ENCODE measurements at regions not wholly inside any gene's neighbourhood (a gene's known extent, or its start where the extent isn't known, plus 50 kb on each side); places are given as distances from the start of the nearest gene placed in this dataset.

DNA sequence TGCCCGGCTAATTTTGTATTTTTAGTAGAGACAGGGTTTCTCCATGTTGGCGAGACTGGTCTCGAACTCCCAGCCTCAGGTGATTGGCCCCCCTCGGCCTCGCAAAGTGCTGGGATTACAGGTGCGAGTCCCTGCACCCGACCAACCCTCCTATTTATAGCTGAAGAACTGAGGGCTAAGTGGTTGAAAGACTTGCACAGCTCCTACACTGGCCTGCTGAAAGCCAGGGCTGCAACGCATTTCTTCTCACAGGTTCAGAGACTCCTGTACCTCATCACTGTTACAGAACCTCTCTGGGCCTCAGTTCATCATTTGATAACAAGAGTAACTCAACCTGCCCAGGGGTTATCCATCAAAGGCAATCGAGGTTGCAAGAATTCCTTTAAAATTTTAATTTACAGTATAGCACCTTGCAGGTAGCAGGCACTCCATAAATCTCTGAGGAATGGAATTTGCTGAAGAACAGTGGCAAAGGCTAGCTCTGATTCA lies 626.5 kb upstream of the TBL1XR1 start:
- no peak for DNase-seq
- Histone ChIP-seq H3K27ac (ENCODE audit: low read length) (no peak overlapping the region), H3K4me3 (ENCODE audit: low read length) (no peak overlapping the region), H4K20me1 (ENCODE audit: insufficient read depth, low read length) (no peaks in the 10 kb centered on the region), H3K9me2 (replicated peaks; ENCODE audit: insufficient read depth, low read length) (no peaks in the 10 kb centered on the region), H3K79me2 (ENCODE audit: low read length) (no peaks in the 10 kb centered on the region), H3K27me3 (replicated peaks; ENCODE audit: insufficient read depth, low read length) (no peaks in the 10 kb centered on the region), H3F3A (ENCODE audit: insufficient read depth, low read length) (no peaks in the 10 kb centered on the region), H2AFZ (ENCODE audit: low read length) (no peak overlapping the region), H3K4me1 (ENCODE audit: low read length) (no peaks in the 10 kb centered on the region), H3K9me3 (replicated peaks; ENCODE audit: insufficient read depth, low read length) (no peaks in the 10 kb centered on the region), H3K36me3 (replicated peaks; ENCODE audit: insufficient read depth, low read length) (no peaks in the 10 kb centered on the region), H3K9ac (ENCODE audit: low read length) (no peak overlapping the region), H3K4me2 (ENCODE audit: low read depth, low read length) (no peak overlapping the region)
- TF ChIP-seq EZH2phosphoT487 (IDR thresholded peaks at IDR 0.05; ENCODE audit: low read length) (no peak), EZH2 (optimal IDR thresholded peaks at IDR 0.05; ENCODE audit: low read depth, low read length) (no peak)

DNA sequence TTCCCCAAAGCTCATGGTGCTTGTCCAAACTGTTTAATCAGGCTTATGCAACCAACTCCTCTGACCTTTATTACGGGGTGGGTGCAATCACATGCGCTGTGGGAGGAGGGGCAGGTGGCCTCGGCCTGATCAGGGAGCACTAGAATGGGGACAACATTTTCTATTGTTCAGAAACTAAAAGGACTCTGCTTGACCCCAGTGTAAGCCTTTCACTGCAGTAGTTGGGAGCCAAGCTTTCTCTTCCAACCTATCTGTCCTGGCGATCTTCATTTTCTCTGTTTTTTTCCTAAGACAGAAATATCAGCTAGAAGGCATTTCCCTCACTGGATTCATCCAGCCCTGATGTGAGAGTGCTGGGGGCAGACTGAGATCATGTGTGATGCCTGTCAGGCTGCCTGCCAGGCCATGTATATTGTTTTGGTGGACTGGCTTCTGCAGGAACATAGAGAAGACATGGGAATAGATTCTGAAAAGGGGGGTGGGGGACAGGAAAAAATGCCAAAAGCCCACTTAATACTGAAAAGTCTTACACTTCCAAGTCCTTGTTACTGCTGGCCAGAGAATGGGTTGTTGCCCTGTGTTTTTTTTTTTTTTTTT lies 627.0 kb upstream of the TBL1XR1 start:
- no peak overlapping the region for H3K27ac ChIP-seq (ENCODE audit: low read length)
- H3K4me3 ChIP-seq (ENCODE audit: low read length): no peak overlapping the region
- no peak overlapping the region for H3K4me2 ChIP-seq (ENCODE audit: low read depth, low read length)

DNA sequence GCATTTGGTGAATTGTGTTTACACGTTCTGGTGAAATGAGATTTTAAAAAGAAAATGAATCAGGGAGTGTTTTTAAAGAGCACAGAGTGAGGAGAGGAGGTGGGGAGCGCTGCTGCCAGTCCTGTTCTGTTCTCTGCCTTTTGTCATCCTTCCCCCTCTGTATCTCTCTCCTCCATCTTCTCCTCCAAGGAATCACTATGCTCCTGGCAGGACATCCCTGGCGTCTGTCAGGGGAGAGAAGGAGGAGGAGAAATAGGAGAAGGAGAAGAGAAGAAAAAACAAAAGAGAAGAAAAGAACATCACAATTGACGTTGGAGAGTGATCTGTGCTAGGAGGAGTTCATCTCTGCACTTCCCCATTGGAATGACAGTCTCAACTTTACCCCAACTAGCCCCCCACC lies 627.6 kb upstream of the TBL1XR1 start:
- no peaks in the 10 kb centered on the region for H3K4me1 ChIP-seq (ENCODE audit: low read length)
- TF ChIP-seq, protein P1, sequence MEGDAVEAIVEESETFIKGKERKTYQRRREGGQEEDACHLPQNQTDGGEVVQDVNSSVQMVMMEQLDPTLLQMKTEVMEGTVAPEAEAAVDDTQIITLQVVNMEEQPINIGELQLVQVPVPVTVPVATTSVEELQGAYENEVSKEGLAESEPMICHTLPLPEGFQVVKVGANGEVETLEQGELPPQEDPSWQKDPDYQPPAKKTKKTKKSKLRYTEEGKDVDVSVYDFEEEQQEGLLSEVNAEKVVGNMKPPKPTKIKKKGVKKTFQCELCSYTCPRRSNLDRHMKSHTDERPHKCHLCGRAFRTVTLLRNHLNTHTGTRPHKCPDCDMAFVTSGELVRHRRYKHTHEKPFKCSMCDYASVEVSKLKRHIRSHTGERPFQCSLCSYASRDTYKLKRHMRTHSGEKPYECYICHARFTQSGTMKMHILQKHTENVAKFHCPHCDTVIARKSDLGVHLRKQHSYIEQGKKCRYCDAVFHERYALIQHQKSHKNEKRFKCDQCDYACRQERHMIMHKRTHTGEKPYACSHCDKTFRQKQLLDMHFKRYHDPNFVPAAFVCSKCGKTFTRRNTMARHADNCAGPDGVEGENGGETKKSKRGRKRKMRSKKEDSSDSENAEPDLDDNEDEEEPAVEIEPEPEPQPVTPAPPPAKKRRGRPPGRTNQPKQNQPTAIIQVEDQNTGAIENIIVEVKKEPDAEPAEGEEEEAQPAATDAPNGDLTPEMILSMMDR (IDR thresholded peaks at IDR 0.05; ENCODE audit: low read length): no peak
- TF ChIP-seq EZH2 (optimal IDR thresholded peaks at IDR 0.05; ENCODE audit: low read depth, low read length) (no peak), EZH2phosphoT487 (IDR thresholded peaks at IDR 0.05; ENCODE audit: low read length) (no peak)
- H3K27ac ChIP-seq (ENCODE audit: low read length): no peak overlapping the region
- H4K20me1 ChIP-seq (ENCODE audit: insufficient read depth, low read length): no peaks in the 10 kb centered on the region
- H3K79me2 ChIP-seq (ENCODE audit: low read length): no peaks in the 10 kb centered on the region
- no peaks in the 10 kb centered on the region for H3K27me3 ChIP-seq (replicated peaks; ENCODE audit: insufficient read depth, low read length)
- no peak overlapping the region for H3K4me2 ChIP-seq (ENCODE audit: low read depth, low read length)
- H3K9me3 ChIP-seq (replicated peaks; ENCODE audit: insufficient read depth, low read length): no peaks in the 10 kb centered on the region
- no peaks in the 10 kb centered on the region for H3K9me2 ChIP-seq (replicated peaks; ENCODE audit: insufficient read depth, low read length)
- H2AFZ ChIP-seq (ENCODE audit: low read length): no peak overlapping the region
- H3F3A ChIP-seq (ENCODE audit: insufficient read depth, low read length): no peaks in the 10 kb centered on the region
- no peaks in the 10 kb centered on the region for H3K36me3 ChIP-seq (replicated peaks; ENCODE audit: insufficient read depth, low read length)
- DNase-seq: no peak
- H3K9ac ChIP-seq (ENCODE audit: low read length): no peak overlapping the region
- no peak overlapping the region for H3K4me3 ChIP-seq (ENCODE audit: low read length)

More for the DNA sequence above, 627.0 kb upstream of the TBL1XR1 start:
- Histone ChIP-seq H3K4me1 (ENCODE audit: low read length) (no peaks in the 10 kb centered on the region), H4K20me1 (ENCODE audit: insufficient read depth, low read length) (no peaks in the 10 kb centered on the region), H3K9ac (ENCODE audit: low read length) (no peak overlapping the region), H3K9me3 (replicated peaks; ENCODE audit: insufficient read depth, low read length) (no peaks in the 10 kb centered on the region), H3K79me2 (ENCODE audit: low read length) (no peaks in the 10 kb centered on the region), H3K27me3 (replicated peaks; ENCODE audit: insufficient read depth, low read length) (no peaks in the 10 kb centered on the region), H3F3A (ENCODE audit: insufficient read depth, low read length) (no peaks in the 10 kb centered on the region), H2AFZ (ENCODE audit: low read length) (no peak overlapping the region), H3K36me3 (replicated peaks; ENCODE audit: insufficient read depth, low read length) (no peaks in the 10 kb centered on the region), H3K9me2 (replicated peaks; ENCODE audit: insufficient read depth, low read length) (no peaks in the 10 kb centered on the region)
- DNase-seq: no peak
- no peak for TF ChIP-seq EZH2 (optimal IDR thresholded peaks at IDR 0.05; ENCODE audit: low read depth, low read length)
- no peak for TF ChIP-seq EZH2phosphoT487 (IDR thresholded peaks at IDR 0.05; ENCODE audit: low read length)
- TF ChIP-seq, protein P1 (IDR thresholded peaks at IDR 0.05; ENCODE audit: low read length): no peak

DNA sequence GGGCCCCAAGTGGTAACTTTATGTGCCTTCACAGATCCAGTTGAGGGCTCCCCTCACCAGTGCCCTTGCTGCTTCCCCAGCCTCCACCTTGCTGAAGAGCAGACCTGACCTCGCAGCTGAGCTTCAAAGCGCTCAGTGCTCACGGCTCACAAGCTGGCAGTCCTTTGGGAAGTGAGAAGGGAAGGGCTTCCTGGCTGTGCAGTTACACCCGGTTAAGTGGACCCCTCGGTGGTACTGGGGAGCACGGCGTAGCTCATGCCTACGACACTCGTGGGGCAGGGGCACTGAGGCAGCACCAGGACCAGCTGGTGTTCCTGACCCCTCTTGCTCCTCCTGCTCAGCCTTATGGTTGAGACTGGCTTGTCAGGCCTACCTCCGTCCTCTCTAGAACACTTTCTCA lies 629.0 kb upstream of the TBL1XR1 start:
- Histone ChIP-seq H3K9ac (ENCODE audit: low read length) (no peak overlapping the region), H3K27ac (ENCODE audit: low read length) (no peak overlapping the region), H3K27me3 (replicated peaks; ENCODE audit: insufficient read depth, low read length) (no peaks in the 10 kb centered on the region), H3K4me2 (ENCODE audit: low read depth, low read length) (no peak overlapping the region), H3K9me2 (replicated peaks; ENCODE audit: insufficient read depth, low read length) (no peaks in the 10 kb centered on the region), H3K79me2 (ENCODE audit: low read length) (no peaks in the 10 kb centered on the region), H3K9me3 (replicated peaks; ENCODE audit: insufficient read depth, low read length) (no peaks in the 10 kb centered on the region), H3K4me1 (ENCODE audit: low read length) (no peaks in the 10 kb centered on the region), H4K20me1 (ENCODE audit: insufficient read depth, low read length) (no peaks in the 10 kb centered on the region), H3K36me3 (replicated peaks; ENCODE audit: insufficient read depth, low read length) (no peaks in the 10 kb centered on the region), H2AFZ (ENCODE audit: low read length) (no peak overlapping the region), H3K4me3 (ENCODE audit: low read length) (no peak overlapping the region), H3F3A (ENCODE audit: insufficient read depth, low read length) (no peaks in the 10 kb centered on the region)
- no peak for DNase-seq
- TF ChIP-seq EZH2 (optimal IDR thresholded peaks at IDR 0.05; ENCODE audit: low read depth, low read length): no peak

All from MM.1S (cell line).